A673 (cell line): ENCODE measurements at regions not wholly inside any gene's neighbourhood (a gene's known extent, or its start where the extent isn't known, plus 50 kb on each side); places are given as distances from the start of the nearest gene placed in this dataset.

ENCODE experiments used
- BruUV-seq: library from RNA; stranded (reverse); fragments of 400-500 nt; replicated peaks from 2 replicates; lab custom pipeline; 2021; lab: Mats Ljungman, UMichigan
- CTCF ChIA-PET: fragments of 300-600 bp; sonication (Branson Sonifier 250); formaldehyde crosslinking; loops from one replicate; lab custom pipeline; 2022; ENCODE audit warnings: antibody characterized with exemption; lab: Charles Lee
- POLR2A ChIA-PET: fragments of 300-600 bp; sonication (Branson Sonifier 250); formaldehyde crosslinking; loops from one replicate; lab custom pipeline; 2022; ENCODE audit warnings: antibody characterized with exemption; ENCODE audit not compliant: low non-redundant PET; lab: Charles Lee
- DNase-seq: peaks from one replicate; pipeline ENCODE4 v3.0.0-alpha.2; 2015; ENCODE audit warnings: low spot score
- H3K27ac ChIP-seq: fragments of 200-600 bp; sonication (generic); 2 replicates; pipeline ENCODE4 v1.5.1; 2016; ENCODE audit warnings: mixed run types, low read depth, mild to moderate bottlenecking, mixed read lengths, antibody characterized with exemption, low read length; ENCODE audit not compliant: poor library complexity, severe bottlenecking
- H3K27me3 ChIP-seq: fragments of 200-600 bp; sonication (generic); replicated peaks from 2 replicates; pipeline ENCODE4 v1.6.1; 2017; ENCODE audit warnings: mixed run types, low read depth, mild to moderate bottlenecking, mixed read lengths, antibody characterized with exemption, low read length; ENCODE audit not compliant: insufficient read depth, poor library complexity
- H3K36me3 ChIP-seq: fragments of 200-600 bp; sonication (generic); 2 replicates; pipeline ENCODE4 v1.6.1; 2016; ENCODE audit warnings: mixed run types, mild to moderate bottlenecking, mixed read lengths, antibody characterized with exemption, low read length; ENCODE audit not compliant: insufficient read depth, poor library complexity, severe bottlenecking
- H3K4me1 ChIP-seq: fragments of 200-600 bp; sonication (generic); 2 replicates; pipeline ENCODE4 v1.6.1; 2017; ENCODE audit warnings: mixed run types, mild to moderate bottlenecking, mixed read lengths, antibody characterized with exemption, low read length; ENCODE audit not compliant: insufficient read depth, poor library complexity, severe bottlenecking
- H3K4me3 ChIP-seq: fragments of 200-600 bp; sonication (generic); 2 replicates; pipeline ENCODE4 v1.5.1; 2016; ENCODE audit warnings: low read depth, mixed run types, mild to moderate bottlenecking, mixed read lengths, low read length; ENCODE audit not compliant: poor library complexity, severe bottlenecking
- H3K9me3 ChIP-seq: fragments of 200-600 bp; sonication (generic); 2 replicates; pipeline ENCODE4 v1.6.1; 2016; ENCODE audit warnings: mixed run types, low read depth, mild to moderate bottlenecking, mixed read lengths, antibody characterized with exemption, low read length; ENCODE audit not compliant: poor library complexity, severe bottlenecking
- CTCF ChIP-seq: fragments of 300-800, 200-600 bp; sonication (generic); conservative IDR thresholded peaks from 2 replicates; pipeline ENCODE4 v1.5.1; 2017; ENCODE audit warnings: low read depth, mild to moderate bottlenecking, antibody characterized with exemption, low read length, moderate library complexity, mixed read lengths
- EZH2 ChIP-seq: fragments of 200-600 bp; sonication (generic); IDR thresholded peaks from 2 replicates; pipeline ENCODE4 v1.6.1; 2017; ENCODE audit warnings: borderline replicate concordance, low read depth, mild to moderate bottlenecking, mixed read lengths, antibody characterized with exemption, low read length; ENCODE audit not compliant: poor library complexity, severe bottlenecking
- intact Hi-C: fragments of 100-400 bp; cut with micrococcal nuclease; formaldehyde crosslinking; loops from one replicate; pipeline ENCODE4 v1.10.0; 2022; ENCODE audit not compliant: unreplicated experiment

DNA sequence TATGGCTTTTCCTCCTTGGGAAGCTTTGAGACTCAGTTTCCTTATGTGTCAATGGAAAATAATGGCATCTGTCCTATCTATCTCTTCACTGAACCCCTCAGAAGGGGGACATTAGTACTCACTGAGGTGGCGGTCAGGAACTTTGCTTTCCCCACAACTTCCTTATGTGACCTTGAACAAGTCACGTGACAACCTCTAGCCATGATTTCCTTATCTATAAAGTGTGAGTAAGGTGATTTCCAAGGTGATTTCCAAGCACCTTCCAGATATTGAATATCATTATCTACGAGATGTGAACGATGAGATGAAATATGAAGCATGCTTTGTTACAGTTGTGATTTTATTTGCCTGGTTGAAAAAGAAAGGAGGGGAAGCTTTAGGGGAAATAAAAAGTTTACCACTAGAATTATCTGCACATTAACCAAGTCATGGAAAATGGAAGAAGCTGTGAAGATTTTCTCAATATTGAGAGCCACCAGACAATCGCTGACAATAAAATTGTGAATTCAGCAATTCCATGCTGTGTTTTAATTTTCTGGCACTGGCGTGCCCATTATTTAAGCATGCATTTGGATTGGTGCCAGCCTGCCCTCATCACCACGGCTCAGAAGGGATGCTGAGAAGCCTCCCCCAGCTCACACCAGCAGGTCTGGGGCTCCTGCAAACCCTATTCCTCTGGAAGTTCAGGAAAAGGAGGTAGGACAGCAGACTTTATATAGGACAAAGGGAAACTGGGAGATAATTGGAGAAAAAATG, 255.3 kb downstream of the CD83 start:
- Histone ChIP-seq H3K36me3 (no peaks in the 10 kb centered on the region), H3K4me3 (no peak overlapping the region), H3K27me3 (no peaks in the 10 kb centered on the region), H3K4me1 (peaks cover 9% of the 10 kb centered on the region), H3K27ac (no peak overlapping the region), H3K9me3 (no peaks in the 10 kb centered on the region)
- ChIA-PET POLR2A (no interaction called here), CTCF (no interaction called here)
- peak; percentile 73 for DNase-seq
- BruUV-seq = no TSS peak
- TF ChIP-seq CTCF (no peak), EZH2 (no peak)
- intact Hi-C loops = no loop called here

GRCh38 chr6:14373648-14374437, 256.3 kb downstream of the CD83 start:
- no TSS peak for BruUV-seq
- Histone ChIP-seq H3K9me3 (no peaks in the 10 kb centered on the region), H3K27ac (no peak overlapping the region), H3K4me3 (no peak overlapping the region), H3K36me3 (no peaks in the 10 kb centered on the region), H3K27me3 (no peaks in the 10 kb centered on the region), H3K4me1 (peaks cover 9% of the 10 kb centered on the region)
- CTCF ChIA-PET = no interaction called here
- no peak for DNase-seq
- POLR2A ChIA-PET = no interaction called here
- intact Hi-C loops = no loop called here
- TF ChIP-seq CTCF (no peak), EZH2 (no peak)

GRCh38 chr6:14375930-14376329, 258.4 kb downstream of the CD83 start:
- Histone ChIP-seq H3K4me3 (no peak overlapping the region), H3K4me1 (peaks cover 26% of the 10 kb centered on the region), H3K36me3 (no peaks in the 10 kb centered on the region), H3K27me3 (no peaks in the 10 kb centered on the region), H3K27ac (no peak overlapping the region), H3K9me3 (no peaks in the 10 kb centered on the region)
- ChIA-PET CTCF (no interaction called here), POLR2A (no interaction called here)
- intact Hi-C loops = no loop called here
- TF ChIP-seq EZH2 (no peak), CTCF (no peak)
- BruUV-seq = no TSS peak
- no peak for DNase-seq
